22Rv1 (cell line): ENCODE measurements at regions not wholly inside any gene's neighbourhood (a gene's known extent, or its start where the extent isn't known, plus 50 kb on each side); places are given as distances from the start of the nearest gene placed in this dataset.

Source experiments
- CTCF ChIP-seq: fragments of 450-650 bp; IDR thresholded peaks from 2 replicates; pipeline ENCODE4 v1.5.1; 2017; ENCODE audit warnings: mild to moderate bottlenecking
- ZFX ChIP-seq: fragments of 450-650 bp; IDR thresholded peaks from 2 replicates; pipeline ENCODE4 v1.6.1; 2017; ENCODE audit warnings: antibody characterized with exemption, borderline replicate concordance

- no peak for TF ChIP-seq CTCF
- no peak for TF ChIP-seq ZFX
These were observed 90.3 kb downstream of the LSM3 start for GRCh38 chr3:14268897-14269296.
